ENCODE measurements at regions not wholly inside any gene's neighbourhood (a gene's known extent, or its start where the extent isn't known, plus 50 kb on each side); places are given as distances from the start of the nearest gene placed in this dataset.
A peak's percentile ranks its signal among the peaks of the same experiment; 100 is the strongest.
"Not testable (repeated sequence)": the region's sequence is repeated elsewhere in the genome, so short reads cannot be mapped to it uniquely, and the experiment has no call there.

- H3K9me3 Mint-ChIP-seq: no peaks in the 10 kb centered on the region
- H3K36me3 Mint-ChIP-seq (ENCODE audit: low read depth): no peaks in the 10 kb centered on the region
- no peak overlapping the region for H3K4me3 Mint-ChIP-seq
- H3K27me3 Mint-ChIP-seq: peaks cover 3% of the 10 kb centered on the region
- no peaks in the 10 kb centered on the region for H3K4me1 Mint-ChIP-seq
- ATAC-seq (replicated peaks): no peak
- no peak overlapping the region for H3K27ac Mint-ChIP-seq
Measured at GRCh38 chr3:157586293-157586692, 83.1 kb upstream of the VEPH1 start.

GRCh38 chr3:157585386-157585785 is 82.2 kb upstream of the VEPH1 start:
- no peak overlapping the region for H3K4me3 Mint-ChIP-seq

GRCh38 chr3:157582637-157582973 is 79.4 kb upstream of the VEPH1 start:
- Mint-ChIP-seq H3K4me3 (no peak overlapping the region), H3K27ac (no peak overlapping the region), H3K36me3 (ENCODE audit: low read depth) (no peaks in the 10 kb centered on the region), H3K9me3 (no peaks in the 10 kb centered on the region), H3K4me1 (no peaks in the 10 kb centered on the region), H3K27me3 (peaks cover 7% of the 10 kb centered on the region)
- no peak for ATAC-seq (replicated peaks)

More at GRCh38 chr3:157585386-157585785, 82.2 kb upstream of the VEPH1 start:
- no peak for ATAC-seq (replicated peaks)
- no peaks in the 10 kb centered on the region for H3K36me3 Mint-ChIP-seq (ENCODE audit: low read depth)
- peaks cover 3% of the 10 kb centered on the region for H3K27me3 Mint-ChIP-seq
- no peaks in the 10 kb centered on the region for H3K4me1 Mint-ChIP-seq
- H3K27ac Mint-ChIP-seq: no peak overlapping the region
- H3K9me3 Mint-ChIP-seq: no peaks in the 10 kb centered on the region

- H3K27ac Mint-ChIP-seq; H3K9me3 Mint-ChIP-seq; H3K27me3 Mint-ChIP-seq; H3K36me3 Mint-ChIP-seq (ENCODE audit: low read depth); ATAC-seq (replicated peaks); H3K4me1 Mint-ChIP-seq; H3K4me3 Mint-ChIP-seq: not testable (repeated sequence)
Measured at GRCh38 chr3:157581956-157582636, 78.9 kb upstream of the VEPH1 start.

- peaks cover 7% of the 10 kb centered on the region for H3K27me3 Mint-ChIP-seq
- no peaks in the 10 kb centered on the region for H3K4me1 Mint-ChIP-seq
- H3K36me3 Mint-ChIP-seq (ENCODE audit: low read depth): no peaks in the 10 kb centered on the region
- no peak for ATAC-seq (replicated peaks)
- H3K4me3 Mint-ChIP-seq: no peak overlapping the region
- H3K27ac Mint-ChIP-seq: no peak overlapping the region
- H3K9me3 Mint-ChIP-seq: no peaks in the 10 kb centered on the region
Measured at GRCh38 chr3:157581371-157581770, 78.2 kb upstream of the VEPH1 start.

DNA sequence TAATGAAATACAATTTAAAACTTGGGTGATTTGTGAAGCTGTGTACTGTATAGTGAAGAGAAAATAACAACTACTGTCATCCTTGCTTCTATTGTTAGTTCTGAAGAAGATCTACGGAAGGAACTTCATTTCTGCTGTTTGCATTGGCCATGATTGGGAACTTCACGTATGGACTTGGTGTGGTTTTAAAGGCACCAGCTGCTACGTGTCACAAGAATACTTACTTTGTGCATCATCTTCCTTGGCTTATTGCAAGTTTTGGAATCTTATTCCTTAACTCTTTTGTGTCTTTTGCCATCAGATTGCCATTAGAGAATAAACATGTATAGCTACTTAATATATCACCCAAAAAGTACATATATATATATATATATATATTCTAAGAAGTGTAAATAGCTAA is 75.0 kb upstream of the VEPH1 start:
- Mint-ChIP-seq H3K27ac (no peak overlapping the region), H3K9me3 (no peaks in the 10 kb centered on the region), H3K36me3 (ENCODE audit: low read depth) (no peaks in the 10 kb centered on the region), H3K27me3 (peaks cover 7% of the 10 kb centered on the region), H3K4me3 (no peak overlapping the region), H3K4me1 (no peaks in the 10 kb centered on the region)
- ATAC-seq (replicated peaks): no peak

- no peaks in the 10 kb centered on the region for H3K4me1 Mint-ChIP-seq
- H3K36me3 Mint-ChIP-seq (ENCODE audit: low read depth): no peaks in the 10 kb centered on the region
- H3K4me3 Mint-ChIP-seq: no peak overlapping the region
- ATAC-seq (replicated peaks): no peak
- peaks cover 16% of the 10 kb centered on the region for H3K27me3 Mint-ChIP-seq
- no peaks in the 10 kb centered on the region for H3K9me3 Mint-ChIP-seq
- H3K27ac Mint-ChIP-seq: no peak overlapping the region
Measured at GRCh38 chr3:157574531-157574930, 71.3 kb upstream of the VEPH1 start.

GRCh38 chr3:157573780-157574378 is 70.7 kb upstream of the VEPH1 start:
- Mint-ChIP-seq H3K4me3 (no peak overlapping the region), H3K27me3 (peaks cover 12% of the 10 kb centered on the region), H3K27ac (no peak overlapping the region), H3K9me3 (no peaks in the 10 kb centered on the region), H3K36me3 (ENCODE audit: low read depth) (no peaks in the 10 kb centered on the region), H3K4me1 (no peaks in the 10 kb centered on the region)
- no peak for ATAC-seq (replicated peaks)

DNA sequence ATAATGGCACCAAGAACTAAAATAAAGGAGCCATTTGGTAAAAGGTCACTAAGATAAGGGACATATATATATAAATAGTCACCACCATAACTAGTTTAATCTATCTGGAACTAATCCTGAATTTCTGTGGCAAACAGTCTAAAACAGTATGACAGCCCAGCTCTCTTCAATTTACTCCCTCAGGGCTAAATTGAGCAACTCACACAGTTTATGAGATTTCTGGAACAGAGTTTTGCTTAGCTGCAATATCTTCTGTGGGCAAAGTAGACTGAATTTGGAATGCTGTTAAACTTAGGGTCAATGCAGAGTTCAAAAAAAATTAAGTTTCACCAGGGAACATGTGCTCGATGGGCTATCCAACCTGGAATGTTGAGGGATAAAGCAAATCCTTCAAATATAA is 70.1 kb upstream of the VEPH1 start:
- no peaks in the 10 kb centered on the region for H3K4me1 Mint-ChIP-seq
- no peak overlapping the region for H3K27ac Mint-ChIP-seq
- H3K36me3 Mint-ChIP-seq (ENCODE audit: low read depth): no peaks in the 10 kb centered on the region
- ATAC-seq (replicated peaks): no peak
- peaks cover 12% of the 10 kb centered on the region for H3K27me3 Mint-ChIP-seq
- no peaks in the 10 kb centered on the region for H3K9me3 Mint-ChIP-seq
- H3K4me3 Mint-ChIP-seq: no peak overlapping the region

DNA sequence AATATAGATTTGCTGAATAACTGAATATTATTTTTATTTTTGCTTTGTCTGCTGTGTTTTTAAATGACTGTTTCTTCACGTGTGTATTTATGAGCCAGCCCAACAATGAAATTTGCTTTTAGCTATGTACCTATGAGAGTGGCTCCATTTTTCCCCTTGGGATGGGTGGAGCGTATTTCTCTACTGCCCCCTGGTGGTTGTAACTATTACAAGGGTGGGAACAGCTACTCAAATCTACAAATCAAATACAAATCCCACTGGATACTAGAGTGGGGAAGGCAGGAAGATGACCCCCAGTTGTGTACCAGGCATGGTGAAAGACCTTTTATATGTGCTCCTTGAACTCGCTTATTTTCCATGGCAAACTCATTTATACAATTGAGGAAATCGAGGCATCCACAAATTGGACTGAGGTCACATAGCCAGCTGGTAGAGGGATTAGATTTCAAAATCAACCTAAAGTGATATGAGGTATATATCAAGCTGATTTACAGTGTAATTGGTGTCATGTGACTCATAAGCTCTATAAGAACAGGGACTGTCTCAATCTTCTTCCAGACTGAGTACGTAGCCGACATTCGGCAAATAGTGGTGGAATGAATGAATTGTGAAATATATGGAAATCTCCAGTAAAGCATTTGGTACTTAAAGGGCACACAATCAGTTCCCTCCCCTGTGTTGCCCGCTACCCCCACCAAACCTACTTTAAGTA is 69.5 kb upstream of the VEPH1 start:
- peak; percentile 35 for ATAC-seq (replicated peaks)
- Mint-ChIP-seq H3K9me3 (no peaks in the 10 kb centered on the region), H3K27ac (no peak overlapping the region), H3K4me3 (no peak overlapping the region), H3K4me1 (no peaks in the 10 kb centered on the region), H3K36me3 (ENCODE audit: low read depth) (no peaks in the 10 kb centered on the region), H3K27me3 (peaks cover 11% of the 10 kb centered on the region)

DNA sequence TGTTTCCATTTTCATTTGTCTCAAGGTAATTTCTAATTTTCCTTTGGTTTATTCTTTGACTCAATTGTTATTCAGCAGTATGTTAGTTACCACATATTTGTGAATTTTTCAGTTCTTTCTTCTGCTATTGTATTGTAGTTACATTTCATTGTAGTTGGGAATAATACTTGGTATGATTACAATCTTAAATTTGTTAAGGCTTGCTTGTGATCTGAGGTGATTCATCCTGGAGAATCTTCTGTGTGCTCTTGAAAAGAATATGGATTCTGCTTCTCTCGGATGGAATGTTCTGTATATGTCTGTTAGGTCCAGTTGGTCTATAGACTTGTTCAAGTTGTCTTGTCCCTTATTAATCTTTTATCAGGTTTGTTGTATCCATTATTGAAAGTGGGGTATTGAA is 63.4 kb upstream of the VEPH1 start:
- Mint-ChIP-seq H3K4me3 (no peak overlapping the region), H3K9me3 (no peaks in the 10 kb centered on the region), H3K4me1 (no peaks in the 10 kb centered on the region), H3K27me3 (peaks cover 12% of the 10 kb centered on the region), H3K36me3 (ENCODE audit: low read depth) (no peaks in the 10 kb centered on the region), H3K27ac (no peak overlapping the region)
- ATAC-seq (replicated peaks): no peak

DNA sequence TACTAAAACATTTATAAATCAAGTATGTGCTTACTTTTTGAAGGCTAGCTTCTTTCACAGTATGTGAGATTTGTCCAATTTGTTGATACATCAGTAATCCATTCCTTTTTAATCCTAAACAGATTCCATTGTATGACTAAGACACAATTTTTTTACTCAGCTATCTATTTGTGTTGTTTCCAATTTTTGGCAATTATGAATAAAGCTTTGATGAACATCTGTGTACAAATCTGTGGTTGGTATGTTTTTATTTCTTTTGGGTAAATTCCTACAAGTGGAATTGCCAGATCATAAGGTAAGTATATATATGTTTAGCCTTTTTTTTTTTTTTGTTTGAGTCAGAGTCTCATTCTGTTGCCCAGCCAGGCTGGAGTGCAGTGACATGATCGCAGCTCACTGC is 56.2 kb upstream of the VEPH1 start:
- no peaks in the 10 kb centered on the region for H3K9me3 Mint-ChIP-seq
- H3K27me3 Mint-ChIP-seq: peaks cover 15% of the 10 kb centered on the region
- ATAC-seq (replicated peaks): no peak

More for the DNA sequence above, 56.2 kb upstream of the VEPH1 start:
- Mint-ChIP-seq H3K36me3 (ENCODE audit: low read depth) (no peaks in the 10 kb centered on the region), H3K4me1 (no peaks in the 10 kb centered on the region), H3K4me3 (no peak overlapping the region), H3K27ac (no peak overlapping the region)
